ENCODE measurements at regions not wholly inside any gene's neighbourhood (a gene's known extent, or its start where the extent isn't known, plus 50 kb on each side); places are given as distances from the start of the nearest gene placed in this dataset.

- ATAC-seq: no peak
- no peak for DNase-seq (ENCODE audit: low spot score)
These were observed 986.3 kb downstream of the TFAP2A start for GRCh38 chr6:9428421-9429172.

- DNase-seq (ENCODE audit: low spot score) (no peak), ATAC-seq (no peak)
These were observed 986.8 kb upstream of the SLC35B3 start for GRCh38 chr6:9422138-9422537.

GRCh38 chr6:9420316-9421015, 985.1 kb upstream of the SLC35B3 start:
- ATAC-seq: no peak

GRCh38 chr6:9417400-9417799, 982.1 kb upstream of the SLC35B3 start:
- no peak for ATAC-seq
- no peak for DNase-seq (ENCODE audit: low spot score)

More at GRCh38 chr6:9420316-9421015, 985.1 kb upstream of the SLC35B3 start:
- no peak for DNase-seq (ENCODE audit: low spot score)

- peak; percentile 91 for ATAC-seq
- DNase-seq (ENCODE audit: low spot score): peak; percentile 45
These were observed 977.7 kb upstream of the SLC35B3 start for GRCh38 chr6:9412951-9413559.

GRCh38 chr6:9409126-9409525, 973.8 kb upstream of the SLC35B3 start:
- no peak for ATAC-seq
- DNase-seq (ENCODE audit: low spot score): no peak

- DNase-seq (ENCODE audit: low spot score) (no peak), ATAC-seq (no peak)
These were observed 973.2 kb upstream of the SLC35B3 start for GRCh38 chr6:9408402-9409117.

- ATAC-seq (no peak), DNase-seq (ENCODE audit: low spot score) (no peak)
These were observed 970.5 kb upstream of the SLC35B3 start for GRCh38 chr6:9405825-9406224.

GRCh38 chr6:9405369-9405768, 970.0 kb upstream of the SLC35B3 start:
- ATAC-seq (no peak), DNase-seq (ENCODE audit: low spot score) (no peak)

- no peak for ATAC-seq
- DNase-seq (ENCODE audit: low spot score): no peak
These were observed 969.2 kb upstream of the SLC35B3 start for GRCh38 chr6:9404351-9405146.

GRCh38 chr6:9403736-9404135, 968.4 kb upstream of the SLC35B3 start:
- no peak for DNase-seq (ENCODE audit: low spot score)
- ATAC-seq: no peak

- no peak for DNase-seq (ENCODE audit: low spot score)
- no peak for ATAC-seq
These were observed 966.6 kb upstream of the SLC35B3 start for GRCh38 chr6:9401960-9402359.

GRCh38 chr6:9399916-9400315, 964.6 kb upstream of the SLC35B3 start:
- DNase-seq (ENCODE audit: low spot score): no peak
- ATAC-seq: no peak

- no peak for DNase-seq (ENCODE audit: low spot score)
- no peak for ATAC-seq
These were observed 963.5 kb upstream of the SLC35B3 start for GRCh38 chr6:9398767-9399373.

GRCh38 chr6:9398071-9398766, 962.9 kb upstream of the SLC35B3 start:
- DNase-seq (ENCODE audit: low spot score): no peak
- no peak for ATAC-seq

- ATAC-seq (no peak), DNase-seq (ENCODE audit: low spot score) (no peak)
These were observed 953.3 kb upstream of the SLC35B3 start for GRCh38 chr6:9388596-9388995.

GRCh38 chr6:9380568-9380967, 945.2 kb upstream of the SLC35B3 start:
- no peak for ATAC-seq

GRCh38 chr6:9373308-9373707, 938.0 kb upstream of the SLC35B3 start:
- ATAC-seq (no peak), DNase-seq (ENCODE audit: low spot score) (no peak)

More at GRCh38 chr6:9380568-9380967, 945.2 kb upstream of the SLC35B3 start:
- no peak for DNase-seq (ENCODE audit: low spot score)

- ATAC-seq: no peak
- no peak for DNase-seq (ENCODE audit: low spot score)
These were observed 935.1 kb upstream of the SLC35B3 start for GRCh38 chr6:9370480-9370879.

GRCh38 chr6:9365378-9365777, 930.0 kb upstream of the SLC35B3 start:
- ATAC-seq (no peak), DNase-seq (ENCODE audit: low spot score) (no peak)
